Neural cell (in vitro differentiated cells): ENCODE measurements at regions not wholly inside any gene's neighbourhood (a gene's known extent, or its start where the extent isn't known, plus 50 kb on each side); places are given as distances from the start of the nearest gene placed in this dataset.

Source experiments
- H2AFZ ChIP-seq: fragments of 200-600, 300-800 bp; sonication (generic), shearing (Covaris generic); 2 replicates; pipeline ENCODE4 v1.6.0; 2014; ENCODE audit warnings: low read depth, mild to moderate bottlenecking, antibody characterized with exemption, low read length, moderate library complexity
- H3F3A ChIP-seq: fragments of 200-600 bp; shearing (Covaris generic); 2 replicates; pipeline ENCODE4 v1.6.1; 2016; ENCODE audit warnings: mild to moderate bottlenecking, moderate library complexity, mixed read lengths, antibody characterized with exemption, low read length; ENCODE audit not compliant: insufficient read depth, poor library complexity, severe bottlenecking
- H3K27ac ChIP-seq: fragments of 200-600, 300-800 bp; sonication (generic), shearing (Covaris generic); 2 replicates; pipeline ENCODE4 v1.5.1; 2014; ENCODE audit warnings: mild to moderate bottlenecking, low read length, moderate library complexity
- H3K27me3 ChIP-seq: fragments of 300-800, 200-600 bp; sonication (generic), shearing (Covaris generic); 2 replicates; pipeline ENCODE4 v1.6.0; 2014; ENCODE audit warnings: mild to moderate bottlenecking, low read depth, low read length, moderate library complexity; ENCODE audit not compliant: insufficient read depth
- H3K36me3 ChIP-seq: fragments of 300-800, 200-600 bp; sonication (generic), shearing (Covaris generic); 2 replicates; pipeline ENCODE4 v1.5.1; 2014; ENCODE audit warnings: mild to moderate bottlenecking, antibody characterized with exemption, low read length, moderate library complexity; ENCODE audit not compliant: insufficient read depth
- H3K4me2 ChIP-seq: fragments of 300-800, 200-600 bp; sonication (generic), shearing (Covaris generic); 2 replicates; pipeline ENCODE4 v1.6.0; 2014; ENCODE audit warnings: mild to moderate bottlenecking, low read length
- H3K4me3 ChIP-seq: fragments of 300-800, 200-600 bp; sonication (generic), shearing (Covaris generic); 2 replicates; pipeline ENCODE4 v1.5.1; 2014; ENCODE audit warnings: mild to moderate bottlenecking, low read length, moderate library complexity
- H3K79me2 ChIP-seq: fragments of 200-600 bp; shearing (Covaris generic); replicated peaks from 2 replicates; pipeline ENCODE4 v1.6.0; 2014; ENCODE audit warnings: mild to moderate bottlenecking, low read length, moderate library complexity; ENCODE audit not compliant: insufficient read depth
- H3K9ac ChIP-seq: fragments of 300-800, 200-600 bp; sonication (generic), shearing (Covaris generic); 2 replicates; pipeline ENCODE4 v1.6.1; 2016; ENCODE audit warnings: mild to moderate bottlenecking, low read length, mixed read lengths
- H3K9me2 ChIP-seq: fragments of 200-600 bp; shearing (Covaris generic); 2 replicates; pipeline ENCODE4 v1.6.1; 2016; ENCODE audit warnings: mild to moderate bottlenecking, low read length, mixed read lengths; ENCODE audit not compliant: insufficient read depth
- H3K9me3 ChIP-seq: fragments of 200-600, 300-800 bp; sonication (generic), shearing (Covaris generic); 2 replicates; pipeline ENCODE4 v1.6.1; 2016; ENCODE audit warnings: mild to moderate bottlenecking, mixed run types, low read length, moderate library complexity, mixed read lengths
- H4K20me1 ChIP-seq: fragments of 200-600 bp; shearing (Covaris generic); 2 replicates; pipeline ENCODE4 v1.6.1; 2016; ENCODE audit warnings: mild to moderate bottlenecking, mixed run types; ENCODE audit not compliant: insufficient read depth
- CTCF ChIP-seq: fragments of 450-650 bp; IDR thresholded peaks from 2 replicates; pipeline ENCODE4 v1.5.1; 2014; ENCODE audit warnings: antibody characterized with exemption, mild to moderate bottlenecking, moderate library complexity; ENCODE audit not compliant: poor library complexity, severe bottlenecking
- EP300 ChIP-seq: fragments of 450-650 bp; conservative IDR thresholded peaks from 2 replicates; pipeline ENCODE4 v1.6.1; 2014; ENCODE audit warnings: antibody characterized with exemption, mild to moderate bottlenecking, moderate library complexity; ENCODE audit not compliant: poor library complexity, severe bottlenecking
- EZH2 ChIP-seq: fragments of 200-600, 300-800 bp; shearing (Covaris generic), sonication (generic); IDR thresholded peaks from 2 replicates; pipeline ENCODE4 v1.6.1; 2014; ENCODE audit warnings: antibody characterized with exemption, low read length, borderline replicate concordance, mild to moderate bottlenecking; ENCODE audit not compliant: insufficient read depth, poor library complexity, severe bottlenecking
- MXI1 ChIP-seq: fragments of 450-650 bp; conservative IDR thresholded peaks from 2 replicates; pipeline ENCODE4 v1.6.1; 2014; ENCODE audit warnings: antibody characterized with exemption, mild to moderate bottlenecking; ENCODE audit not compliant: poor library complexity, severe bottlenecking
- POLR2AphosphoS5 ChIP-seq: IDR thresholded peaks from 2 replicates; pipeline ENCODE4 v1.6.1; 2012
- RAD21 ChIP-seq: fragments of 450-650 bp; conservative IDR thresholded peaks from 2 replicates; pipeline ENCODE4 v1.6.1; 2014; ENCODE audit warnings: antibody characterized with exemption, mild to moderate bottlenecking, moderate library complexity
- REST ChIP-seq: IDR thresholded peaks from 2 replicates; pipeline ENCODE4 v1.6.1; 2012; ENCODE audit warnings: borderline replicate concordance
- SMC3 ChIP-seq: fragments of 450-650 bp; conservative IDR thresholded peaks from 2 replicates; pipeline ENCODE4 v1.6.1; 2014; ENCODE audit warnings: antibody characterized with exemption, mild to moderate bottlenecking, moderate library complexity; ENCODE audit not compliant: poor library complexity
- TAF1 ChIP-seq: IDR thresholded peaks from 2 replicates; pipeline ENCODE4 v1.6.1; 2012; ENCODE audit warnings: low read depth

GRCh38 chr6:134651519-134651918, 298.4 kb downstream of the ALDH8A1 start:
- Histone ChIP-seq H3K36me3 (no peaks in the 10 kb centered on the region), H3K4me3 (no peak overlapping the region), H4K20me1 (no peaks in the 10 kb centered on the region), H3K79me2 (no peaks in the 10 kb centered on the region), H3K9ac (no peak overlapping the region), H3K27me3 (no peaks in the 10 kb centered on the region), H2AFZ (no peak overlapping the region), H3K27ac (no peak overlapping the region), H3K4me2 (no peak overlapping the region), H3F3A (no peaks in the 10 kb centered on the region), H3K9me3 (no peaks in the 10 kb centered on the region), H3K9me2 (no peaks in the 10 kb centered on the region)
- TF ChIP-seq EP300 (no peak), REST (no peak), RAD21 (no peak), TAF1 (no peak), EZH2 (no peak), MXI1 (no peak)

- no peaks in the 10 kb centered on the region for H3F3A ChIP-seq
- H3K27me3 ChIP-seq = no peaks in the 10 kb centered on the region
Observed at GRCh38 chr6:134647861-134648260, 302.0 kb downstream of the ALDH8A1 start.

More at GRCh38 chr6:134647861-134648260, 302.0 kb downstream of the ALDH8A1 start:
- Histone ChIP-seq H2AFZ (no peak overlapping the region), H3K4me2 (no peak overlapping the region), H4K20me1 (no peaks in the 10 kb centered on the region), H3K9ac (no peak overlapping the region), H3K4me3 (no peak overlapping the region), H3K79me2 (no peaks in the 10 kb centered on the region), H3K27ac (no peak overlapping the region), H3K9me2 (no peaks in the 10 kb centered on the region), H3K36me3 (no peaks in the 10 kb centered on the region), H3K9me3 (no peaks in the 10 kb centered on the region)
- no peak for TF ChIP-seq EP300
- TF ChIP-seq TAF1 = no peak
- TF ChIP-seq MXI1 = no peak
- no peak for TF ChIP-seq EZH2
- TF ChIP-seq CTCF = no peak
- TF ChIP-seq SMC3 = no peak
- TF ChIP-seq RAD21 = no peak
- TF ChIP-seq REST = no peak
- no peak for TF ChIP-seq POLR2AphosphoS5
